Renal pelvis (tissue), 1 donor: ENCODE measurements at regions not wholly inside any gene's neighbourhood (a gene's known extent, or its start where the extent isn't known, plus 50 kb on each side); places are given as distances from the start of the nearest gene placed in this dataset.
"Not testable (repeated sequence)": the region's sequence is repeated elsewhere in the genome, so short reads cannot be mapped to it uniquely, and the experiment has no call there.

ENCODE experiments used
- DNase-seq: peaks from one replicate; pipeline ENCODE4 v3.0.0-alpha.2; 2013

- no peak for DNase-seq
Measured at GRCh38 chr12:127035011-127035879, 1231.7 kb upstream of the TMEM132C start.

GRCh38 chr12:127038152-127038551, 1228.8 kb upstream of the TMEM132C start:
- no peak for DNase-seq

GRCh38 chr12:127038761-127039160, 1228.2 kb upstream of the TMEM132C start:
- DNase-seq = no peak

- DNase-seq = no peak
Measured at GRCh38 chr12:127041985-127042625, 1224.9 kb upstream of the TMEM132C start.

GRCh38 chr12:127043731-127044130, 1223.2 kb upstream of the TMEM132C start:
- peak; percentile 10 for DNase-seq

- DNase-seq = no peak
Measured at GRCh38 chr12:127044836-127045235, 1222.1 kb upstream of the TMEM132C start.

GRCh38 chr12:127046467-127046866, 1220.5 kb upstream of the TMEM132C start:
- DNase-seq = no peak

- DNase-seq = no peak
Measured at GRCh38 chr12:127048057-127048456, 1218.9 kb upstream of the TMEM132C start.

- not testable (repeated sequence) for DNase-seq
Measured at GRCh38 chr12:127048525-127048924, 1218.4 kb upstream of the TMEM132C start.

- no peak for DNase-seq
Measured at GRCh38 chr12:127051139-127051538, 1215.8 kb upstream of the TMEM132C start.

- DNase-seq = no peak
Measured at GRCh38 chr12:127052511-127053232, 1214.3 kb upstream of the TMEM132C start.

- no peak for DNase-seq
Measured at GRCh38 chr12:127054531-127054930, 1212.4 kb upstream of the TMEM132C start.

GRCh38 chr12:127060310-127060847, 1206.6 kb upstream of the TMEM132C start:
- no peak for DNase-seq

GRCh38 chr12:127060933-127061332, 1206.0 kb upstream of the TMEM132C start:
- DNase-seq = no peak

- peak; percentile 41 for DNase-seq
Measured at GRCh38 chr12:127063339-127064072, 1203.5 kb upstream of the TMEM132C start.

GRCh38 chr12:127064207-127064606, 1202.8 kb upstream of the TMEM132C start:
- DNase-seq = no peak

- no peak for DNase-seq
Measured at GRCh38 chr12:127065595-127065994, 1201.4 kb upstream of the TMEM132C start.

GRCh38 chr12:127070515-127071157, 1196.3 kb upstream of the TMEM132C start:
- no peak for DNase-seq

- DNase-seq = no peak
Measured at GRCh38 chr12:127074161-127074560, 1192.8 kb upstream of the TMEM132C start.

GRCh38 chr12:127075981-127076380, 1191.0 kb upstream of the TMEM132C start:
- DNase-seq = no peak
